Skeletal muscle satellite cell (primary cell): ENCODE measurements at regions not wholly inside any gene's neighbourhood (a gene's known extent, or its start where the extent isn't known, plus 50 kb on each side); places are given as distances from the start of the nearest gene placed in this dataset.
A peak's percentile ranks its signal among the peaks of the same experiment; 100 is the strongest.

Source experiments
- H3K27me3 ChIP-seq: 2 replicates; pipeline ENCODE4 v1.7.0; 2013; ENCODE audit warnings: low read length; ENCODE audit not compliant: control insufficient read depth, insufficient read depth
- H3K36me3 ChIP-seq: 2 replicates; pipeline ENCODE4 v1.7.0; 2013; ENCODE audit warnings: mild to moderate bottlenecking, control low read depth, low read length; ENCODE audit not compliant: insufficient read depth
- H3K4me1 ChIP-seq: 2 replicates; pipeline ENCODE4 v1.7.0; 2013; ENCODE audit warnings: low read length; ENCODE audit not compliant: control insufficient read depth, insufficient read depth
- H3K4me2 ChIP-seq: 2 replicates; pipeline ENCODE4 v1.7.0; 2013; ENCODE audit warnings: mild to moderate bottlenecking, low read length
- H3K4me3 ChIP-seq: 2 replicates; pipeline ENCODE4 v1.7.0; 2013; ENCODE audit warnings: low read length
- H3K9ac ChIP-seq: 2 replicates; pipeline ENCODE4 v1.7.0; 2013; ENCODE audit warnings: mild to moderate bottlenecking, low read depth, low read length, moderate library complexity
- H3K9me3 ChIP-seq: replicated peaks from 2 replicates; pipeline ENCODE4 v1.7.0; 2013; ENCODE audit warnings: mild to moderate bottlenecking, control low read depth, low read length

DNA sequence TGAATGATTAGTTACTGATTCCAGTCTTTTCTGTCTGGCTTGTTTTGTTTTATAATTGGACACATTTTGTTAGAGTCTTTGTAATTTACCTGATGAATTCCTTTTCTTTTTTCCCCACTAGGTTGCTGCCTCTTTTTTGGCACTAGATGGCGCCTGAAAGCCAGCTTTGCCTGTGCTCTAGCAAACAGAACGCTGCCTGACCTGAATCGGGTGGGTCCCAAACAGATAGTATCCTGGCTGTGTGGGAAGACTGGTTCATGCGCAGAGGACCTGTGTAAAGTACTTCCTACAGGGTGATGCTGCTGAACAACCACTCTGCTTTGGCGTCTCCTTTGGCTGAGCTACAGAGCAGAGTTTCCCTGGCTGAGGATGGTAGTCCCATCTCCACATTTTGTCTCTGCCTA is 288.2 kb downstream of the IKZF2 start:
- H3K4me1 ChIP-seq = no peaks in the 10 kb centered on the region
- H3K4me3 ChIP-seq = no peak overlapping the region
- no peaks in the 10 kb centered on the region for H3K9me3 ChIP-seq
- no peaks in the 10 kb centered on the region for H3K27me3 ChIP-seq
- H3K4me2 ChIP-seq = no peak overlapping the region
- H3K36me3 ChIP-seq = no peaks in the 10 kb centered on the region
- no peak overlapping the region for H3K9ac ChIP-seq

DNA sequence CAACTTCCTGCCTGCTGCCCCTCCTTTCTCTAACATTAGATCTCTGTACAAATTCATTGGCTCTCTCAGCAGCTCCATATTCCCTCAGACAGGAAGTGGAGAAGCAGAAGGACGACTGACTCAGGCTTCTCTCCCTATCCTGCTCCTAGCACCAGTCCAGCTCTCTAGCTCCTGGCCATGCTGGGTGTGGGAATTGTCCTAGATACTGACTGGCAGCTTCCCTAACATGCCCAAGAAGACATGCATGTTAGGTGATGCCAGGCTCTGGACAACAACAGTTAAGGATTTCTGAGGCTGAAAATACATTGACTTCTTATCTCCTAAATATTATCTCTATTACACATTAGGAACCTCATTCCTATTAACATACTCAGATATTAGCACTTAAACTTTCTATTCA is 292.9 kb downstream of the IKZF2 start:
- Histone ChIP-seq H3K9ac (no peak overlapping the region), H3K9me3 (no peaks in the 10 kb centered on the region), H3K27me3 (no peaks in the 10 kb centered on the region)

GRCh38 chr2:212854771-212855170 is 296.6 kb downstream of the IKZF2 start:
- Histone ChIP-seq H3K27me3 (no peaks in the 10 kb centered on the region), H3K9ac (no peak overlapping the region), H3K36me3 (no peaks in the 10 kb centered on the region), H3K4me2 (no peak overlapping the region), H3K4me1 (no peaks in the 10 kb centered on the region), H3K9me3 (no peaks in the 10 kb centered on the region), H3K4me3 (no peak overlapping the region)

More for the DNA sequence above, 292.9 kb downstream of the IKZF2 start:
- Histone ChIP-seq H3K4me1 (no peaks in the 10 kb centered on the region), H3K4me3 (no peak overlapping the region), H3K36me3 (no peaks in the 10 kb centered on the region), H3K4me2 (no peak overlapping the region)

GRCh38 chr2:212854116-212854515 is 297.3 kb downstream of the IKZF2 start:
- H3K4me3 ChIP-seq = no peak overlapping the region

DNA sequence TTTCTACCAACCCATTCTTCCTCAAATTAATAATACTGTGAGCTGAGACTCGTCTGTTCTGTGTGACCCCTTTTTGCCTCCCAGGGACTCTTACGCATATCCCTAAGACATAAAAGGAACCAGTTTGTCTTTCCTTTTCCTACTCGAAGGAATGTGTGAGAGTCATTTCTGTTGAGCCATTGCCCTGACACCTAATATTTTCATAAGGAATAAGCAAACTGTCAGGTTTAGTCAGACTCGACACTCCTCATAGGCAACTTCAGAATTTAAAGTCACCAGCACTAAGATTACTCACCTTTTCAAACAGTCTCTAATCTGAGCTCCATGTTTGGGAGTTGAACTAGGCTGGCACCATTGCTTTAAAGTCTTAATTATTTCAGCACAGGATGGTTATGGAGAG is 305.5 kb downstream of the IKZF2 start:
- H3K36me3 ChIP-seq = no peaks in the 10 kb centered on the region
- peak overlapping the region; percentile 34 for H3K9ac ChIP-seq

More at GRCh38 chr2:212854116-212854515, 297.3 kb downstream of the IKZF2 start:
- Histone ChIP-seq H3K4me2 (no peak overlapping the region), H3K9me3 (no peaks in the 10 kb centered on the region), H3K4me1 (no peaks in the 10 kb centered on the region), H3K9ac (no peak overlapping the region), H3K27me3 (no peaks in the 10 kb centered on the region), H3K36me3 (no peaks in the 10 kb centered on the region)

DNA sequence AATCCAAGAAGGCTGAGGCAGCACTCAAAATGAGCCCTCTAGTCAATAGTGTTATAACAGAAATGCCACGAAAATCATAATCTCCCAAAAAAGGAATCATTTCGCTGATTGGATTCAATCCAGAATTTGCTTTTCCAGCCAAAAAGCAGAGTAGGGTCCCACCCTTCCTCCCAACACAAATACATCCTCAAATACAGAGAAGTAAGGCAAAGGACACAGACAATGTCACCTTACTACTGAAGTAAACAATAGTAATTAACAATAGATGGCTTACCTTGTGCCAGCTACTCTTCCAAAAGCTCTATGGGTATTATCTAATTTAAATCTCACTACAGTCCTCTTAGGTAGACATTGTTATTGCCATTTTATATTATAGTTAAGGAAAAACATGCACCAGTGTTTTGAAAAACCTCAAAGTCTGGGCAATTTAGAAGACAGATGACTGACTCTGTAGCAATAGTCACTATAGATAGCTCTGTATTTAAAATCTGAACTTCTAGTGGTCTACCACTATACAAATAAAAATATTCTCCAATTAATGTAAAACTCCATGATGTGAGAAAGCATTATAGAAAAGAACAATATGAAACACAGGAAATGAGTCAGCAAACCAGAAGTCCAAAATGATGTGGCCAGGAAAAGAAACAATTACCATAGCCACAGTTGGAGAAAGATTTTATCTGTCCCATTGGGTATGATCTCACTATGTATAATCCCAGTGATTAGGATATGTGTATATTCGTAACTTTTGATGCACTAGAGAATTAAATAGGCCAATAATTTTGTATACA is 305.0 kb upstream of the ERBB4 start:
- H3K9ac ChIP-seq = peak overlapping the region; percentile 56
- peak overlapping the region; percentile 23 for H3K4me2 ChIP-seq
- H3K4me1 ChIP-seq = peaks cover 40% of the 10 kb centered on the region

More for the DNA sequence above, 305.5 kb downstream of the IKZF2 start:
- H3K9me3 ChIP-seq = no peaks in the 10 kb centered on the region
- H3K4me1 ChIP-seq = peaks cover 40% of the 10 kb centered on the region
- H3K4me2 ChIP-seq = peak overlapping the region; percentile 21
- no peak overlapping the region for H3K4me3 ChIP-seq
- no peaks in the 10 kb centered on the region for H3K27me3 ChIP-seq

GRCh38 chr2:212842544-212843185 is 304.1 kb upstream of the ERBB4 start:
- Histone ChIP-seq H3K27me3 (no peaks in the 10 kb centered on the region), H3K4me1 (peaks cover 40% of the 10 kb centered on the region), H3K36me3 (no peaks in the 10 kb centered on the region), H3K4me3 (no peak overlapping the region), H3K4me2 (peak overlapping the region; percentile 23), H3K9ac (peak overlapping the region; percentile 56), H3K9me3 (no peaks in the 10 kb centered on the region)

More for the DNA sequence above, 305.0 kb upstream of the ERBB4 start:
- H3K27me3 ChIP-seq = no peaks in the 10 kb centered on the region
- H3K9me3 ChIP-seq = no peaks in the 10 kb centered on the region
- no peaks in the 10 kb centered on the region for H3K36me3 ChIP-seq
- no peak overlapping the region for H3K4me3 ChIP-seq

DNA sequence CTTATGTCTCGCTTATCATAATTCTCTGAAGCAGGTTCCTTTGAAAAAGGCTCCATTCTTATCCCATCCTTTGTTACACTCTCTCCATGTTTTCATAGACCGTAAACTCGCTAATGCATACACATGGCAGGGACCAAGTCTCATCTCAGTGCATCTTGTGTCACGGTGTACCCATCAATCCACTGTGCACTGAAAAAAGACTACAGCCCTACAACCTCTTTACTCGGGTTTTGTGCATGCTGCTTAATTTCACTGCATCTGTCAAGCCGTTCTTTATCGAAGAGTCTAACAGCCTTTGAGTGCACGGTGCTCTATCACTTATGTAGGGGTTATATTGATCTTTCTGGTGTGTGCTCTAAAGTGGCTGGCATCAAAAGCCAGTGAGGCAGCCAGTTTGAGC is 302.9 kb upstream of the ERBB4 start:
- Histone ChIP-seq H3K4me3 (no peak overlapping the region), H3K4me1 (peaks cover 40% of the 10 kb centered on the region), H3K9me3 (no peaks in the 10 kb centered on the region), H3K36me3 (no peaks in the 10 kb centered on the region), H3K9ac (no peak overlapping the region), H3K27me3 (no peaks in the 10 kb centered on the region), H3K4me2 (no peak overlapping the region)

GRCh38 chr2:212832211-212833195 is 293.9 kb upstream of the ERBB4 start:
- H3K9me3 ChIP-seq = no peaks in the 10 kb centered on the region
- H3K27me3 ChIP-seq = no peaks in the 10 kb centered on the region
- no peaks in the 10 kb centered on the region for H3K4me1 ChIP-seq
- no peak overlapping the region for H3K4me2 ChIP-seq
- H3K9ac ChIP-seq = no peak overlapping the region
- no peak overlapping the region for H3K4me3 ChIP-seq
- H3K36me3 ChIP-seq = no peaks in the 10 kb centered on the region

DNA sequence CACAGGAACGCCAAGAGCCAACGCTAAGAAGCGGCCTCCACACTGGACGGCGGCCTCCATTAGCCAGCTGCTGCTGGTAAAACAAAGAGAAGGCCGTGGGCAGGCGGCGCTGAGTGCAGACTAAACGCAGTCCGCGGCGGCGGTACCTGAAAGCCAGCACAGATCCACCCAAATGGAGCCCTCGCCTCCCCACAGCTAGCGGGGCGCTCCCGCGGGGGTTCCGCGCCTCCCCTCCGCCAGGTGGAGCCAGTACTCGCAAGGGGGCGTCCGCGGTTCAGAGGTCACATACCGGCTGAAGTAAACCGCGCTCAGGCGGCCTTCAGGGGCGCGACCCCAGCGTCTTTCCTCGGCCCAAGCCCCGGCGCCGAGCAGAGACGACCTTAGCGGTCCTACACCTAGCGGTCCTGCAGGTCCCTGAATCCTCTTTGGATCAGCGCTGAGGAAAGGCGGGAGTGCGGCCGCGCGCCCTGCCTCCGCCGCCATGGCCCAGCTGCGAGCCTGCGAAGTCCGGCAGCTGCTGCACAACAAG is 293.1 kb upstream of the ERBB4 start:
- Histone ChIP-seq H3K4me3 (no peak overlapping the region), H3K4me1 (no peaks in the 10 kb centered on the region), H3K9me3 (no peaks in the 10 kb centered on the region), H3K9ac (no peak overlapping the region), H3K36me3 (no peaks in the 10 kb centered on the region), H3K27me3 (no peaks in the 10 kb centered on the region), H3K4me2 (no peak overlapping the region)

DNA sequence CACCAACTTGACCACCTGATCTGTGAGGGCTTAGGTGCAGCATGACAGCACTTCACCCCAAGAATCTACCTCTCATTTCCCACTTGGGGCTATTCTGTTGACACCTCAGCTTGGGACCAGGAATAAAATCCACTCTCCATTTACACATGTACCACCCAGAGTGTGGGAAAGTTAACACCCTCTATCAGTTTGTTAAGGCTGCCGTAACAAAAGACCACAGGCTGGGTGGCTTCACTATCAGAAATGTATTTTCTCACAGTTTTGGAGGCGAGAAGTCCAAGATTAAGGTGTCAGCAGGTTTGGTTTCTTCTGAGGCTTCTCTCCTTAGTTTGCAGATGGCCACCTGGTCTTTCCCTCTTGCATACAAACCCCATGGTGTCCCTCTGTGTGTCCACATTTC is 277.7 kb upstream of the ERBB4 start:
- Histone ChIP-seq H3K4me3 (no peak overlapping the region), H3K4me1 (no peaks in the 10 kb centered on the region), H3K4me2 (no peak overlapping the region), H3K9me3 (no peaks in the 10 kb centered on the region), H3K9ac (no peak overlapping the region), H3K36me3 (no peaks in the 10 kb centered on the region), H3K27me3 (no peaks in the 10 kb centered on the region)
